GM13977 (cell line): ENCODE measurements at regions not wholly inside any gene's neighbourhood (a gene's known extent, or its start where the extent isn't known, plus 50 kb on each side); places are given as distances from the start of the nearest gene placed in this dataset.

Experiments used
- DNase-seq: peaks from one replicate; pipeline ENCODE4 v3.0.0; 2012; ENCODE audit warnings: low spot score
- in situ Hi-C: fragments of 300-500 bp; cut with MboI; formaldehyde crosslinking; loops from one replicate; pipeline ENCODE4 v1.12.0; 2022; ENCODE audit warnings: low sequenced_read_pairs, low pct_unique_long_range_greater_than_20kb, mixed read lengths, inconsistent platforms; ENCODE audit not compliant: unreplicated experiment
- TF ChIP-seq, protein P1 (sequence below): IDR thresholded peaks from 2 replicates; pipeline ENCODE4 v1.5.1; 2012; ENCODE audit warnings: mild to moderate bottlenecking, control low read depth; ENCODE audit not compliant: insufficient read depth; ENCODE audit errors: extremely low read depth, missing control alignments

DNA sequence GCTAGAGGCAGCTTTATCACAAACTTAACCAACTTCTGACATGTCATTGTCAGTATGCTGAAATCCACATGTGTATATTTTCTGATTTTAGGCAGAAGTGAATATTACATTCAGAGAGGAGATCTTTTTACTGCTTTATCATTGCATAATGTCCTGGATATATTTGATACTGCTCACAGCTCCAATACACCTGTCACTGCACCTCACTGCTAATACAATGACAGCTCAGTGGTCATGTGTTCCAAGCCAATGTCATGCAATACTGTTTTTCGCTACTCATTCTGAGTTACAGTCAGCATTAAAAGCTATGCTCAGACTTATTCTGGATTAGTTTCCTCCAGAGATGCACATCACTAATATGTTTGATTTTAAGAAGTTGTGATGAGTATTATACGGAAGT is 1604.6 kb downstream of the HACE1 start:
- TF ChIP-seq, protein P1, sequence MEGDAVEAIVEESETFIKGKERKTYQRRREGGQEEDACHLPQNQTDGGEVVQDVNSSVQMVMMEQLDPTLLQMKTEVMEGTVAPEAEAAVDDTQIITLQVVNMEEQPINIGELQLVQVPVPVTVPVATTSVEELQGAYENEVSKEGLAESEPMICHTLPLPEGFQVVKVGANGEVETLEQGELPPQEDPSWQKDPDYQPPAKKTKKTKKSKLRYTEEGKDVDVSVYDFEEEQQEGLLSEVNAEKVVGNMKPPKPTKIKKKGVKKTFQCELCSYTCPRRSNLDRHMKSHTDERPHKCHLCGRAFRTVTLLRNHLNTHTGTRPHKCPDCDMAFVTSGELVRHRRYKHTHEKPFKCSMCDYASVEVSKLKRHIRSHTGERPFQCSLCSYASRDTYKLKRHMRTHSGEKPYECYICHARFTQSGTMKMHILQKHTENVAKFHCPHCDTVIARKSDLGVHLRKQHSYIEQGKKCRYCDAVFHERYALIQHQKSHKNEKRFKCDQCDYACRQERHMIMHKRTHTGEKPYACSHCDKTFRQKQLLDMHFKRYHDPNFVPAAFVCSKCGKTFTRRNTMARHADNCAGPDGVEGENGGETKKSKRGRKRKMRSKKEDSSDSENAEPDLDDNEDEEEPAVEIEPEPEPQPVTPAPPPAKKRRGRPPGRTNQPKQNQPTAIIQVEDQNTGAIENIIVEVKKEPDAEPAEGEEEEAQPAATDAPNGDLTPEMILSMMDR = no peak
- DNase-seq = no peak
- in situ Hi-C loops = no loop called here

GRCh38 chr6:103236923-103237322 is 1622.8 kb downstream of the HACE1 start:
- TF ChIP-seq, protein P1 = no peak
- DNase-seq = no peak
- in situ Hi-C loops = no loop called here

- in situ Hi-C loops = no loop called here
- TF ChIP-seq, protein P1 = no peak
- DNase-seq = no peak
Observed at GRCh38 chr6:103231181-103231580, 1628.5 kb downstream of the HACE1 start.

- DNase-seq = no peak
- TF ChIP-seq, protein P1 = no peak
- in situ Hi-C loops = no loop called here
Observed at GRCh38 chr6:103215847-103216246, 1643.9 kb downstream of the HACE1 start.

- TF ChIP-seq, protein P1 = no peak
- in situ Hi-C loops = no loop called here
- no peak for DNase-seq
Observed at GRCh38 chr6:103210686-103211085, 1649.0 kb downstream of the HACE1 start.

- TF ChIP-seq, protein P1 = no peak
- in situ Hi-C loops = no loop called here
- DNase-seq = no peak
Observed at GRCh38 chr6:103198386-103198785, 1661.3 kb downstream of the HACE1 start.

DNA sequence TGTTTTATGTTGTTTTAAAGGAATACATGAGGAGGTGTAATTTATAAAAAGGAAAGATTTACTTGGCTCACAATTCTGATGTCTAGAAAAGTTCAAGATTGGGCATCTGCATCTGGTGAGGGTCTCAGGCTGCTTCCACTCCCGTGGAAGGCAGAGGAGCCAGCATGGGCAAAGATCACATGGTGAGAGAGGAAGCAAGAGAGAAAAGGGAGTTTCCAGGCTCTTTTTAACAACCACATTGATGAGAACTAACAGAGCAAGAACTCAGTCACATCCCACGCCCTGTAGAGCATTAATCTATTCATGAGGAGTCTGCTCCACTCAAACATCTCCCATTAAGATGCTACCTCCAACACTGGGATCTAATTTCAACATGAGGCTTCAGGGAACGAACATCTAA is 1666.3 kb downstream of the HACE1 start:
- no peak for DNase-seq
- TF ChIP-seq, protein P1 = no peak
- in situ Hi-C loops = no loop called here
